ENCODE measurements at regions not wholly inside any gene's neighbourhood (a gene's known extent, or its start where the extent isn't known, plus 50 kb on each side); places are given as distances from the start of the nearest gene placed in this dataset.

DNA sequence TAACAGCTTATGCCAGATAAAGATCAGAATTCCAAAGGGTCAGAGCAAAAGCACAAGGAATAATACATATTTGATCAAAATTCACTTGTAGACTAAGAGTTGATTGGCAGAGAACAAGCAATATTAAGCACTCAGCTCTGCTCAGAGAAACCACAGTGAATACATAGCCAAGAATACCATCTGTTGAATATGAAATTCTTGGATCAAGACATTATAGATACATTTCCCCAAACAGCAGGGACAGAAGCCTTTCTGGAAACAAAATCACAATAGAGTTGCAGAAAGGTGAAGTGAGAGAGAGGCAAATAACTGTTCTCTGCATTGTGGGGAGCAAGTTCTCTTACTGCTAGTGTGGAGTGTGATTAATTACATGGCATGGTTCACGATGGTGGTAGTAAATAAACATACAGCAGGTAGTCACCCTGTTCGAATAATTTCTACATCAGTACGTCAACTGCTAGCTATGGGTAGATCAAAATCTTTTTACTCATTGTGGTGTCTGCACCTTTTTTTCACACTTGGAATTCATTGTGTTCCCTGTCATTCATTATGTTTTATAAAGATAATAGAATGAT lies 366.7 kb downstream of the PCDH7 start:
- Histone ChIP-seq H3K36me3 (replicated peaks in 1 of 2) (no peaks in the 10 kb centered on the region), H3K4me3 (no peak overlapping the region), H3K9me3 (replicated peaks in 1 of 3) (peaks cover 0 to 6% (median 0%) of the 10 kb centered on the region in 3 donors), H3K4me1 (replicated peaks in 1 of 2) (no peaks in the 10 kb centered on the region), H3K27ac (no peak overlapping the region), H3K27me3 (no peaks in the 10 kb centered on the region)
- intact Hi-C loops (cut with DNase I): no loop called here
- DNase-seq: no peak
- WGBS, 4 donors: 67 to 75% (median 71%) methylated on average over 3 of the region's 3 CpGs
- TF ChIP-seq CTCF (IDR thresholded peaks at IDR 0.05) (no peak), POLR2A (IDR thresholded peaks at IDR 0.05) (no peak)

DNA sequence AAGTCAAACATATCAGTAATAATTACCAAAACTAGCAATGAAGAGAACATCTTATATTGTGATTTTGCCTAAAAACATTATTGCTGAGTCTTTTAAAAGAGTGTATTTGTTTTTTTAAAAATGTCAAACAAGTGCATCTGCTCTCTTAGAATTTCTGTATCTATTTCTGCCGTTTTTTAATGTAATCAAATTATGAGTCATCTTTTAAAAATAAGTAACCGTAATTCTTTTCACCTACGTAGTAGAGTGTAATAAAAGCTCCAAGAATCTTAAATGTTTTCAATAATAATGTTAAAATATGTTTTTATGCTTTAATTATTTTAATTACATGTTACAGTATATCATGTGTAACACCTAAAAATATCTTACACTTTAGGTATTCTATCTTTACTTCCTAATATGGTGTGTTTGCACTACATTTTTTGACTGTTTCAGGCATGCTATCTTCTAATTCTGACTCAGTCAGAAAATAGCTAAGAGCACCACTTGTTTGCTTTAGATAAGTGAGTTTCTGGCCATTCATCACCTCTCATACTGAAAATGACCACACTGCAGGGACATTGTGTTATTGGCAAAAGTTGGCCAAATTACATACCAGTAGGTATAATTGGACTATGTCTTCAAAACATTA lies 368.5 kb downstream of the PCDH7 start:
- no peaks in the 10 kb centered on the region for H3K4me1 ChIP-seq (replicated peaks in 1 of 2)
- WGBS, 4 donors: 57 to 64% (median 60%) methylated on average over 3 of the region's 3 CpGs
- H3K27ac ChIP-seq: no peak overlapping the region
- H3K4me3 ChIP-seq: no peak overlapping the region
- H3K36me3 ChIP-seq (replicated peaks in 1 of 2): no peaks in the 10 kb centered on the region
- peaks cover 0 to 6% (median 0%) of the 10 kb centered on the region in 3 donors for H3K9me3 ChIP-seq (replicated peaks in 1 of 3)
- H3K27me3 ChIP-seq: no peaks in the 10 kb centered on the region
- intact Hi-C loops (cut with DNase I): no loop called here
- TF ChIP-seq CTCF (IDR thresholded peaks at IDR 0.05) (no peak), POLR2A (IDR thresholded peaks at IDR 0.05) (no peak)
- DNase-seq: no peak

DNA sequence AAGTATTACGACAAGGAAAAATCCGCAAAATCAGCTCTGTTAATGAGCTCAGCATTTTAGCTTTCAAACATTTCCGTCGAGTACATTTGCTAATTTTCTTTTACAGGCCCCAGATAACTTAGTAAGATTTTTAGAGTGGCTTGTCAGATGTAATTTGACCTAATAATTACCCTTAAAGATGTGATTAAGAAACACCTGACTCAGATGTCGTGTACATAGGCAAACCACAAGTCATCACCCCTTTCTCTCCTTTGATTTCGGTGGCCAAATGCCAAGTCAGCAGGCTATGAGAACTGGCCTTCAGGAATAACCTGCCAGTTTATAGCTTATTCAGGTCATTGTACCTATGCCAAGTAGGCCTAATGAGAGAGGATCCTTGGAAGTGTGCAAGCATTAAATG lies 369.6 kb downstream of the PCDH7 start:
- no peak for DNase-seq
- TF ChIP-seq CTCF (IDR thresholded peaks at IDR 0.05) (no peak), POLR2A (IDR thresholded peaks at IDR 0.05) (no peak)
- H3K9me3 ChIP-seq (replicated peaks in 1 of 3): peaks cover 0 to 6% (median 0%) of the 10 kb centered on the region in 3 donors
- WGBS, 4 donors: 78 to 82% (median 81%) methylated on average over 6 of the region's 6 CpGs
- intact Hi-C loops (cut with DNase I): no loop called here
- H3K27me3 ChIP-seq: no peaks in the 10 kb centered on the region
- H3K27ac ChIP-seq: no peak overlapping the region
- H3K4me3 ChIP-seq: no peak overlapping the region
- no peaks in the 10 kb centered on the region for H3K4me1 ChIP-seq (replicated peaks in 1 of 2)
- no peaks in the 10 kb centered on the region for H3K36me3 ChIP-seq (replicated peaks in 1 of 2)

GRCh38 chr4:31094474-31094873 lies 374.3 kb downstream of the PCDH7 start:
- no peak for TF ChIP-seq CTCF (IDR thresholded peaks at IDR 0.05)
- no peak for TF ChIP-seq POLR2A (IDR thresholded peaks at IDR 0.05)
- intact Hi-C loops (cut with DNase I): no loop called here
- 37 to 67% (median 48%) methylated on average over 2 of the region's 2 CpGs for WGBS, 4 donors

More at GRCh38 chr4:31094474-31094873, 374.3 kb downstream of the PCDH7 start:
- Histone ChIP-seq H3K4me3 (no peak overlapping the region), H3K27me3 (no peaks in the 10 kb centered on the region), H3K36me3 (replicated peaks in 1 of 2) (no peaks in the 10 kb centered on the region), H3K27ac (no peak overlapping the region), H3K4me1 (replicated peaks in 1 of 2) (no peaks in the 10 kb centered on the region), H3K9me3 (replicated peaks in 1 of 3) (peaks cover 0 to 6% (median 0%) of the 10 kb centered on the region in 3 donors)
- DNase-seq: no peak

Data from adrenal gland (tissue), 9 donors.